GM13976 (cell line): ENCODE measurements at regions not wholly inside any gene's neighbourhood (a gene's known extent, or its start where the extent isn't known, plus 50 kb on each side); places are given as distances from the start of the nearest gene placed in this dataset.

Source experiments
- DNase-seq: peaks from one replicate; pipeline ENCODE4 v3.0.0; 2012; ENCODE audit warnings: low spot score
- CTCF ChIP-seq: IDR thresholded peaks from 2 replicates; pipeline ENCODE4 v1.5.1; 2012; ENCODE audit warnings: borderline replicate concordance, mild to moderate bottlenecking; ENCODE audit not compliant: insufficient read depth; ENCODE audit errors: extremely low read depth, missing control alignments, control extremely low read depth
- in situ Hi-C: fragments of 300-500 bp; cut with MboI; formaldehyde crosslinking; loops from one replicate; pipeline ENCODE4 v1.12.0; 2022; ENCODE audit warnings: low sequenced_read_pairs, mixed read lengths, inconsistent platforms; ENCODE audit not compliant: unreplicated experiment

GRCh38 chr9:26166537-26166936 lies 488.3 kb upstream of the TUSC1 start:
- in situ Hi-C loops: no loop called here
- no peak for TF ChIP-seq CTCF
- DNase-seq: no peak

GRCh38 chr9:26165426-26165825 lies 487.2 kb upstream of the TUSC1 start:
- no peak for DNase-seq
- TF ChIP-seq CTCF: no peak
- in situ Hi-C loops: no loop called here

- no peak for TF ChIP-seq CTCF
- no peak for DNase-seq
- in situ Hi-C loops: no loop called here
These were observed 485.7 kb upstream of the TUSC1 start for GRCh38 chr9:26163931-26164330.

- TF ChIP-seq CTCF: no peak
- in situ Hi-C loops: no loop called here
- DNase-seq: no peak
These were observed 481.5 kb upstream of the TUSC1 start for GRCh38 chr9:26159575-26160392.

- no peak for DNase-seq
- in situ Hi-C loops: no loop called here
- no peak for TF ChIP-seq CTCF
These were observed 480.4 kb upstream of the TUSC1 start for GRCh38 chr9:26158631-26159150.

- in situ Hi-C loops: no loop called here
- no peak for DNase-seq
- TF ChIP-seq CTCF: no peak
These were observed 479.2 kb upstream of the TUSC1 start for GRCh38 chr9:26157411-26157810.
